Endodermal cell (in vitro differentiated cells): ENCODE measurements at regions not wholly inside any gene's neighbourhood (a gene's known extent, or its start where the extent isn't known, plus 50 kb on each side); places are given as distances from the start of the nearest gene placed in this dataset.

Experiments
- DNase-seq: peaks from one replicate; pipeline ENCODE4 v3.0.0-alpha.2; 2017
- H3K27ac ChIP-seq: 2 replicates; pipeline ENCODE4 v1.5.1; 2013; ENCODE audit warnings: mild to moderate bottlenecking, low read depth, low read length, moderate library complexity
- H3K27me3 ChIP-seq: 2 replicates; pipeline ENCODE4 v1.6.1; 2013; ENCODE audit warnings: mild to moderate bottlenecking, low read length, moderate library complexity; ENCODE audit not compliant: insufficient read depth, control insufficient read depth, poor library complexity, severe bottlenecking
- H3K36me3 ChIP-seq: 2 replicates; pipeline ENCODE4 v1.7.0; 2013; ENCODE audit warnings: mild to moderate bottlenecking, low read length, moderate library complexity; ENCODE audit not compliant: control insufficient read depth, insufficient read depth
- H3K4me1 ChIP-seq: one replicate; pipeline ENCODE4 v1.7.0; 2013; ENCODE audit warnings: low read length; ENCODE audit not compliant: control insufficient read depth, insufficient read depth
- H3K4me3 ChIP-seq: 2 replicates; pipeline ENCODE4 v1.5.1; 2013; ENCODE audit warnings: mild to moderate bottlenecking, low read length, moderate library complexity
- H3K9ac ChIP-seq: 2 replicates; pipeline ENCODE4 v1.6.1; 2013; ENCODE audit warnings: mild to moderate bottlenecking, low read length, moderate library complexity; ENCODE audit not compliant: poor library complexity, severe bottlenecking; ENCODE audit errors: extremely low read depth
- H3K9me3 ChIP-seq: 2 replicates; pipeline ENCODE4 v1.6.1; 2013; ENCODE audit warnings: mild to moderate bottlenecking, low read length, moderate library complexity; ENCODE audit not compliant: control insufficient read depth
- H3K27ac Mint-ChIP-seq: 2 replicates; pipeline ENCODE4 v1.8.0; 2020; ENCODE audit warnings: mixed read lengths
- H3K27me3 Mint-ChIP-seq: 2 replicates; pipeline ENCODE4 v1.8.0; 2021; ENCODE audit warnings: mild to moderate bottlenecking, mixed read lengths; ENCODE audit not compliant: insufficient read depth
- H3K36me3 Mint-ChIP-seq: 2 replicates; pipeline ENCODE4 v1.8.0; 2020; ENCODE audit warnings: low read depth, mixed read lengths
- H3K4me1 Mint-ChIP-seq: 2 replicates; pipeline ENCODE4 v1.8.0; 2020; ENCODE audit warnings: mixed read lengths
- H3K4me3 Mint-ChIP-seq: 2 replicates; pipeline ENCODE4 v1.8.0; 2020; ENCODE audit warnings: mild to moderate bottlenecking, moderate library complexity, mixed read lengths
- H3K9me3 Mint-ChIP-seq: 2 replicates; pipeline ENCODE4 v1.8.0; 2020; ENCODE audit warnings: mild to moderate bottlenecking, mixed read lengths
- WGBS, 2 experiments: methylation state at CpG; one replicate each; pipeline versions ENCODE4 v1.1.5 to v1.1.7; 2013; ENCODE audit warnings: missing lambda C conversion rate in 2 of 2, mixed read lengths in 1 of 2; ENCODE audit not compliant: insufficient coverage in 1 of 2, insufficient read length in 1 of 2; 5-methylcytosine and 5-hydroxymethylcytosine counted together
- TF ChIP-seq, protein P1 (sequence below): fragments of 200-600 bp; sonication (generic); conservative IDR thresholded peaks from 2 replicates; pipeline ENCODE4 v1.5.0; 2021; ENCODE audit warnings: antibody characterized with exemption, mild to moderate bottlenecking

DNA sequence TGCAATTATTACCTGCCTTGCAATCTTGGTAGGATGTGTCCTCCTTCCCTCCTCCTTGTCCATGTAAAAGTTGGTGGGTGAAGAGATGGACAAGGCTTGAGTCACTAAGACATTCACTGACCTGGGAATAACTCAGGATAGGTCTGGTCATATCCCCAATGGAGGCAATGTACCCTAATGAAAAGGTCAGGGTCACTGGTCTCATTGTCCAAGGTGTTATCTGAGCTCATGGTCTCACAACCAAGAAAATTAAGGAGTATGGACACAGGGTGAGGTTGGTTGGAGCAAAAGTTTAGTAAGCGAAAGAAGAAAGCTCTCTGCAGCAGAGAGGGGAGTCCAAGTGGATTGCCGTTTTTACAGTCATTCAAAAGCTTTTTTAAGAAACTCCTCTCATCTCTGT, 179.0 kb downstream of the SNRPN start:
- H3K36me3 Mint-ChIP-seq = peaks cover 5% of the 10 kb centered on the region
- no peak overlapping the region for H3K27ac Mint-ChIP-seq
- peaks cover 35% of the 10 kb centered on the region for H3K9me3 Mint-ChIP-seq
- DNase-seq = no peak
- no peaks in the 10 kb centered on the region for H3K27me3 Mint-ChIP-seq
- no peak overlapping the region for H3K4me3 Mint-ChIP-seq
- 73 to 80% methylated on average over 1 to 2 of the region's 2 CpGs for WGBS, 2 experiments
- Histone ChIP-seq H3K4me1 (no peaks in the 10 kb centered on the region), H3K36me3 (peaks cover 6% of the 10 kb centered on the region), H3K9ac (no peak overlapping the region), H3K27ac (no peak overlapping the region), H3K27me3 (no peaks in the 10 kb centered on the region), H3K9me3 (peaks cover 11% of the 10 kb centered on the region), H3K4me3 (no peak overlapping the region)
- H3K4me1 Mint-ChIP-seq = peaks cover 9% of the 10 kb centered on the region
- TF ChIP-seq, protein P1, sequence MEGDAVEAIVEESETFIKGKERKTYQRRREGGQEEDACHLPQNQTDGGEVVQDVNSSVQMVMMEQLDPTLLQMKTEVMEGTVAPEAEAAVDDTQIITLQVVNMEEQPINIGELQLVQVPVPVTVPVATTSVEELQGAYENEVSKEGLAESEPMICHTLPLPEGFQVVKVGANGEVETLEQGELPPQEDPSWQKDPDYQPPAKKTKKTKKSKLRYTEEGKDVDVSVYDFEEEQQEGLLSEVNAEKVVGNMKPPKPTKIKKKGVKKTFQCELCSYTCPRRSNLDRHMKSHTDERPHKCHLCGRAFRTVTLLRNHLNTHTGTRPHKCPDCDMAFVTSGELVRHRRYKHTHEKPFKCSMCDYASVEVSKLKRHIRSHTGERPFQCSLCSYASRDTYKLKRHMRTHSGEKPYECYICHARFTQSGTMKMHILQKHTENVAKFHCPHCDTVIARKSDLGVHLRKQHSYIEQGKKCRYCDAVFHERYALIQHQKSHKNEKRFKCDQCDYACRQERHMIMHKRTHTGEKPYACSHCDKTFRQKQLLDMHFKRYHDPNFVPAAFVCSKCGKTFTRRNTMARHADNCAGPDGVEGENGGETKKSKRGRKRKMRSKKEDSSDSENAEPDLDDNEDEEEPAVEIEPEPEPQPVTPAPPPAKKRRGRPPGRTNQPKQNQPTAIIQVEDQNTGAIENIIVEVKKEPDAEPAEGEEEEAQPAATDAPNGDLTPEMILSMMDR = no peak

DNA sequence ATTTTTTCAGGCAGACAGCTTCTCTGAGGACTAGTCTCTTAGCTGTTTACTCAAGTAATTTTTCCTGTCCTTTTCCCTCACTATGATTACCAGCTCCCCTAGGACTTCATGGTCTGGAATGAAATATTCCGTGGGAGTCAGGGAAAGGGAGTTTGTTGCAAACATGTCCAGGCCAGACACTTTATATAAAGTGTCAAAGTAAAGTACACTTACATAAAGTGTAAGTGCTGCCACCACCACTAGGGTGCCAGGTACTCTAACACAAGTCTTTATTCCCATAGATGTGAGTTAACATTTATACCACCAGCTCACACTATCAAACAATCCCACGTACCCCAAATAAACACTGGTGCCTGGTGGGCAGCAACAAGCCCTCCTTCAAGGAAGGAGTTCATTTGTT, 179.8 kb downstream of the SNRPN start:
- WGBS, 2 experiments = 46% methylated on average over 2 of the region's 2 CpGs; no CpG with 5 or more reads in 1 of the 2 experiments
- Histone ChIP-seq H3K36me3 (peaks cover 6% of the 10 kb centered on the region), H3K4me1 (no peaks in the 10 kb centered on the region), H3K27ac (no peak overlapping the region), H3K9me3 (peaks cover 7% of the 10 kb centered on the region), H3K27me3 (no peaks in the 10 kb centered on the region), H3K4me3 (no peak overlapping the region), H3K9ac (no peak overlapping the region)
- peaks cover 37% of the 10 kb centered on the region for H3K9me3 Mint-ChIP-seq
- no peak overlapping the region for H3K4me3 Mint-ChIP-seq
- H3K27me3 Mint-ChIP-seq = no peaks in the 10 kb centered on the region
- H3K4me1 Mint-ChIP-seq = peaks cover 9% of the 10 kb centered on the region
- no peak overlapping the region for H3K27ac Mint-ChIP-seq
- no peak for DNase-seq
- H3K36me3 Mint-ChIP-seq = peaks cover 3% of the 10 kb centered on the region
- TF ChIP-seq, protein P1 = peak; percentile 62

DNA sequence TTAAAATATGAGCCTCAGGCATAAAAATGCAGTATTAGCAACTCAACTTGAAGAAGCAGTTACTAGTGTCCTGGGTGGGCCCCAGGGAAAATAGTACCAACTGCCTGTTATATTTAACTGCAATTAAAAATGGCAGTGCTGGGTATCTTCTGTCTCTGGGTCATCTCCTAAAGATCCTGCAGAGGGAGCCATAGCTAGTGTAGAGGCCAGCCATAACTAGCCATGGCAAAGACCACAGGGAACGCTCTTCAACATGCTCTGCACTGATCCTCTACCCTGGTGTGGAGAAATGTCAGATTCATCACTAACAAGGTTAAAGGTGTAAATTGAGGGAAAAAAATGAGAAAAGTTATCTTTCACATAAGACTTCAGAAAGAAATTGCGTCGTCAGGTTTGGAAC, 181.3 kb downstream of the SNRPN start:
- no peaks in the 10 kb centered on the region for H3K27me3 ChIP-seq
- H3K4me3 ChIP-seq = no peak overlapping the region
- H3K36me3 ChIP-seq = peaks cover 4% of the 10 kb centered on the region
- Mint-ChIP-seq H3K27me3 (no peaks in the 10 kb centered on the region), H3K36me3 (peaks cover 2% of the 10 kb centered on the region), H3K4me1 (peaks cover 9% of the 10 kb centered on the region), H3K9me3 (peaks cover 37% of the 10 kb centered on the region), H3K4me3 (no peak overlapping the region), H3K27ac (no peak overlapping the region)
- no peak overlapping the region for H3K27ac ChIP-seq
- peaks cover 17% of the 10 kb centered on the region for H3K9me3 ChIP-seq
- DNase-seq = peak; percentile 61
- H3K9ac ChIP-seq = no peak overlapping the region
- no peaks in the 10 kb centered on the region for H3K4me1 ChIP-seq
- TF ChIP-seq, protein P1 = peak; percentile 72
- WGBS, 2 experiments = 56 to 93% methylated on average over 1 to 3 of the region's 3 CpGs
